ENCODE measurements at regions not wholly inside any gene's neighbourhood (a gene's known extent, or its start where the extent isn't known, plus 50 kb on each side); places are given as distances from the start of the nearest gene placed in this dataset.

DNA sequence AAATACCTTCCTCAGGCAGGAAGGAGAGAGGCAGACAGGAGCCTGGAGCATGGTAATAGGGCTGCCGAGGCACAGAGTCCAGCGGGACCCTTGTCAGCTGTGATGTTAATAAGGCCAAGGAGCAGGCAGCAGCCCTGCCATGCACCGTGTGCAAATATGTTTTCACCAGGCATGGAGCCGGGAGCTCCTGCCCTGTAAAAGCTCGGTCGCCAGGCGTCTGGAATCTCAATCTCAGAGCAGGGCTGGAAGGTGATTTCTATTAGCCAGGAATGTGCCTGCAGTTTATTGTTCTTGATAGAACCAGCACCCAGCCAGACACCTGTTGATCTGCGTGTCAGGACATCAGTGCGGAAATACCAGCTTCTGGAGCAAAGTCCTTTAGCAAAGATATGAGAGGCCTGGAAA, 469.8 kb downstream of the GLRX3 start:
- TF ChIP-seq, protein P1, sequence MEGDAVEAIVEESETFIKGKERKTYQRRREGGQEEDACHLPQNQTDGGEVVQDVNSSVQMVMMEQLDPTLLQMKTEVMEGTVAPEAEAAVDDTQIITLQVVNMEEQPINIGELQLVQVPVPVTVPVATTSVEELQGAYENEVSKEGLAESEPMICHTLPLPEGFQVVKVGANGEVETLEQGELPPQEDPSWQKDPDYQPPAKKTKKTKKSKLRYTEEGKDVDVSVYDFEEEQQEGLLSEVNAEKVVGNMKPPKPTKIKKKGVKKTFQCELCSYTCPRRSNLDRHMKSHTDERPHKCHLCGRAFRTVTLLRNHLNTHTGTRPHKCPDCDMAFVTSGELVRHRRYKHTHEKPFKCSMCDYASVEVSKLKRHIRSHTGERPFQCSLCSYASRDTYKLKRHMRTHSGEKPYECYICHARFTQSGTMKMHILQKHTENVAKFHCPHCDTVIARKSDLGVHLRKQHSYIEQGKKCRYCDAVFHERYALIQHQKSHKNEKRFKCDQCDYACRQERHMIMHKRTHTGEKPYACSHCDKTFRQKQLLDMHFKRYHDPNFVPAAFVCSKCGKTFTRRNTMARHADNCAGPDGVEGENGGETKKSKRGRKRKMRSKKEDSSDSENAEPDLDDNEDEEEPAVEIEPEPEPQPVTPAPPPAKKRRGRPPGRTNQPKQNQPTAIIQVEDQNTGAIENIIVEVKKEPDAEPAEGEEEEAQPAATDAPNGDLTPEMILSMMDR (IDR thresholded peaks at IDR 0.05): no peak
- TF ChIP-seq POLR2A (IDR thresholded peaks at IDR 0.05): no peak
